Left colon (tissue), 2 donors: ENCODE measurements at regions not wholly inside any gene's neighbourhood (a gene's known extent, or its start where the extent isn't known, plus 50 kb on each side); places are given as distances from the start of the nearest gene placed in this dataset.
"Not testable (repeated sequence)": the region's sequence is repeated elsewhere in the genome, so short reads cannot be mapped to it uniquely, and the experiment has no call there.

Experiments
- ATAC-seq: fragments of 200-7000 bp; cut with Tn5 transposase; one replicate; pipeline ENCODE4 v1.9.1; 2020; ENCODE audit warnings: mild to moderate bottlenecking, moderate library complexity
- DNase-seq, 2 donors: peaks; one replicate each; pipeline ENCODE4 v3.0.0-alpha.2; 2020
- intact Hi-C, 2 donors: fragments of 100-400 bp; cut with DNase I in 1 of 2; cut with micrococcal nuclease in 1 of 2; formaldehyde crosslinking; loops; one replicate each; pipeline versions ENCODE4 v1.11.2 to v1.14.0; 2022; cut with DNase I, micrococcal nuclease
- donor health status: DM: no; HTN: no; CAD: no.
- donor health status: DM: yes; HTN: yes; CAD: no.

GRCh38 chr2:139526781-139527180 lies 746.6 kb upstream of the NXPH2 start:
- intact Hi-C loops, result no loop called here
- ATAC-seq, result peak; percentile 85
- no peak for DNase-seq

GRCh38 chr2:139518321-139518720 lies 738.1 kb upstream of the NXPH2 start:
- intact Hi-C loops, result no loop called here
- ATAC-seq, result no peak
- no peak for DNase-seq

GRCh38 chr2:139514951-139515350 lies 734.8 kb upstream of the NXPH2 start:
- DNase-seq, result no peak
- no peak for ATAC-seq
- intact Hi-C loops, result no loop called here

GRCh38 chr2:139495851-139496250 lies 715.7 kb upstream of the NXPH2 start:
- ATAC-seq (no peak), DNase-seq (no peak)
- intact Hi-C loops, result no loop called here

- intact Hi-C loops, result no loop called here
- ATAC-seq (no peak), DNase-seq (no peak)
Observed at GRCh38 chr2:139492131-139492680, 712.0 kb upstream of the NXPH2 start.

- no peak for ATAC-seq
- intact Hi-C loops, result no loop called here
- DNase-seq, result no peak
Observed at GRCh38 chr2:139480161-139480650, 700.0 kb upstream of the NXPH2 start.

- peak; percentile 99 for ATAC-seq
- intact Hi-C loops, result no loop called here
- DNase-seq, result no peak
Observed at GRCh38 chr2:139478165-139478914, 698.1 kb upstream of the NXPH2 start.

- DNase-seq (no peak), ATAC-seq (no peak)
- intact Hi-C loops, result no loop called here
Observed at GRCh38 chr2:139477618-139478017, 697.4 kb upstream of the NXPH2 start.

GRCh38 chr2:139469985-139470384 lies 689.8 kb upstream of the NXPH2 start:
- intact Hi-C loops, result no loop called here
- DNase-seq (no peak), ATAC-seq (no peak)

GRCh38 chr2:139465789-139466188 lies 685.6 kb upstream of the NXPH2 start:
- intact Hi-C loops, result no loop called here
- DNase-seq (no peak), ATAC-seq (no peak)

GRCh38 chr2:139457873-139458272 lies 677.7 kb upstream of the NXPH2 start:
- ATAC-seq (no peak), DNase-seq (no peak)
- intact Hi-C loops, result no loop called here

- ATAC-seq (no peak), DNase-seq (no peak)
- intact Hi-C loops, result no loop called here
Observed at GRCh38 chr2:139454251-139454650, 674.1 kb upstream of the NXPH2 start.

- no peak for DNase-seq
- ATAC-seq, result no peak
- intact Hi-C loops, result no loop called here
Observed at GRCh38 chr2:139439100-139439499, 658.9 kb upstream of the NXPH2 start.

GRCh38 chr2:139438478-139438877 lies 658.3 kb upstream of the NXPH2 start:
- intact Hi-C loops, result no loop called here
- DNase-seq (no peak), ATAC-seq (no peak)

GRCh38 chr2:139427164-139427563 lies 647.0 kb upstream of the NXPH2 start:
- ATAC-seq (no peak), DNase-seq (no peak)
- intact Hi-C loops, result no loop called here

- ATAC-seq (no peak), DNase-seq (no peak)
- intact Hi-C loops, result no loop called here
Observed at GRCh38 chr2:139424101-139424500, 643.9 kb upstream of the NXPH2 start.

GRCh38 chr2:139411236-139411635 lies 631.0 kb upstream of the NXPH2 start:
- ATAC-seq, result no peak
- no peak for DNase-seq
- intact Hi-C loops, result no loop called here

GRCh38 chr2:139410833-139411174 lies 630.6 kb upstream of the NXPH2 start:
- intact Hi-C loops, ATAC-seq, DNase-seq: not testable (repeated sequence)

- intact Hi-C loops, DNase-seq, ATAC-seq: not testable (repeated sequence)
Observed at GRCh38 chr2:139410147-139410832, 630.1 kb upstream of the NXPH2 start.

GRCh38 chr2:139409212-139409611 lies 629.0 kb upstream of the NXPH2 start:
- DNase-seq (no peak), ATAC-seq (no peak)
- intact Hi-C loops, result no loop called here
